ENCODE measurements at regions not wholly inside any gene's neighbourhood (a gene's known extent, or its start where the extent isn't known, plus 50 kb on each side); places are given as distances from the start of the nearest gene placed in this dataset.

DNA sequence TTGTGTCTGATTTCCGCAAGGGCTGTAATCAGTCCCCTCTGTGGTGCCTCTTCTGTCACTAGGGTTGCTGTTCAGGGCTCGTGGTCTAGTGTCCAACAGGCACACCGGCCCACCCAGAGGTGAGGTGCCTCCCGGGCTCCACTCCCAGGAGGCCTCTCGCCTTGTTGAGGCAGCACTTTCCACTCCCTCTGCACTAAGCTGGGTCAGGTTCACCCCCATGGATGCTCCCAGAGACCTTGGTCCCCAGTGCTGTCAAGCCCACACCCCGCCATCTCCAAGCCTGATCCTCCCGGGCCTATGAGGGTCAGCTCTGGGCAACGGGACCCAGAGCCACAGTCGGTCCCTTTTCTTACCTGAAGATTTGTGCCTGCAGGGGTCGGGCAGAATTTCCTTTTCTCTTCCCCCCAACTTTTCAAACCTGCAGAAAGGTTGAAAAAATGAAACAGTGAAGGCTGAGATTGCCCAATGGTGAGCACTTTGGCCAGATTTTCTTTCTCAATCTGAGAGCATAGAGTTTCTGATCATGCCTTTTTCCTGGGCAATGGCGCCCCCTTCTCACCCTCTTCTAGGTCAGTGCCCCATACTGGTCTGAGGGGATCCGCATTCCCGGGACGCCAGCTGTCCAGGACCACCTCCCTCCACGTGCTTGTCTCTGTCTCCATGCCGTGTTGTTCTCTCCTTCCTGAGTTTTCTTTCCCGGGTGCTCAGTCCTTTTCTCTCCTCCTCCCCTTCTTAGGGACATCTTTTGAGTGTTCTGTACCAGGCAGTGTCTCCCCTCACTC lies 148.0 kb downstream of the ASB1 start:
- Histone ChIP-seq H3K4me2 (no peak overlapping the region), H3K4me3 (no peak overlapping the region), H3K27ac (no peak overlapping the region), H3K9me3 (peaks cover 9% of the 10 kb centered on the region; the same call in 2 of the 3 replicates), H3K4me1 (no peaks in the 10 kb centered on the region)
- 79% methylated on average over 16 of the region's 17 CpGs for WGBS (ENCODE audit: missing lambda C conversion rate)
- TF ChIP-seq GATA3 (IDR thresholded peaks at IDR 0.05; ENCODE audit: borderline replicate concordance), result no peak
- no peak for TF ChIP-seq ZFP36 (IDR thresholded peaks at IDR 0.05; ENCODE audit: borderline replicate concordance, partially characterized antibody)
- TF ChIP-seq, protein P1, sequence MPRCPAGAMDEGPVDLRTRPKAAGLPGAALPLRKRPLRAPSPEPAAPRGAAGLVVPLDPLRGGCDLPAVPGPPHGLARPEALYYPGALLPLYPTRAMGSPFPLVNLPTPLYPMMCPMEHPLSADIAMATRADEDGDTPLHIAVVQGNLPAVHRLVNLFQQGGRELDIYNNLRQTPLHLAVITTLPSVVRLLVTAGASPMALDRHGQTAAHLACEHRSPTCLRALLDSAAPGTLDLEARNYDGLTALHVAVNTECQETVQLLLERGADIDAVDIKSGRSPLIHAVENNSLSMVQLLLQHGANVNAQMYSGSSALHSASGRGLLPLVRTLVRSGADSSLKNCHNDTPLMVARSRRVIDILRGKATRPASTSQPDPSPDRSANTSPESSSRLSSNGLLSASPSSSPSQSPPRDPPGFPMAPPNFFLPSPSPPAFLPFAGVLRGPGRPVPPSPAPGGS (IDR thresholded peaks at IDR 0.05), result no peak
- no peak for TF ChIP-seq POLR2AphosphoS2 (conservative IDR thresholded peaks at IDR 0.05; ENCODE audit: low read length)
- TF ChIP-seq, protein P2, sequence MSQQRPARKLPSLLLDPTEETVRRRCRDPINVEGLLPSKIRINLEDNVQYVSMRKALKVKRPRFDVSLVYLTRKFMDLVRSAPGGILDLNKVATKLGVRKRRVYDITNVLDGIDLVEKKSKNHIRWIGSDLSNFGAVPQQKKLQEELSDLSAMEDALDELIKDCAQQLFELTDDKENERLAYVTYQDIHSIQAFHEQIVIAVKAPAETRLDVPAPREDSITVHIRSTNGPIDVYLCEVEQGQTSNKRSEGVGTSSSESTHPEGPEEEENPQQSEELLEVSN (IDR thresholded peaks at IDR 0.05; ENCODE audit: borderline replicate concordance, low read depth), result no peak
- no peak for TF ChIP-seq RCOR1 (IDR thresholded peaks at IDR 0.05; ENCODE audit: low read depth, low read length)
- TF ChIP-seq HDAC2 (IDR thresholded peaks at IDR 0.05), result no peak
- TF ChIP-seq NFE2L2 (conservative IDR thresholded peaks at IDR 0.05; ENCODE audit: low read length), result no peak
- no peak for TF ChIP-seq RNF2 (IDR thresholded peaks at IDR 0.05; ENCODE audit: borderline replicate concordance, low read depth)
- TF ChIP-seq MYC (IDR thresholded peaks at IDR 0.05; ENCODE audit: borderline replicate concordance, low read length), result no peak
- no peak for TF ChIP-seq SMC3 (IDR thresholded peaks at IDR 0.05)
- no peak for TF ChIP-seq HOXB13 (CRISPR knock-in tag; IDR thresholded peaks at IDR 0.05; ENCODE audit: low read depth)
- no peak for TF ChIP-seq RAD21 (conservative IDR thresholded peaks at IDR 0.05 in 1 of 2, IDR thresholded peaks at IDR 0.05 in 1 of 2)
- no peak for TF ChIP-seq FOSL2 (IDR thresholded peaks at IDR 0.05)
- no peak for TF ChIP-seq FOSL2 (CRISPR knock-in tag; IDR thresholded peaks at IDR 0.05)
- ChIA-PET CTCF (interaction anchor here (1.3 to 1.4 kb wide), 3 partner anchors 43 to 212 kb away, joined by 3 to 6 read pairs (median 5); no protein-coding TSS in a partner anchor), POLR2A (no interaction called here)
- DNase-seq (ENCODE audit: low read depth in 1 of 2, low spot score in 1 of 2), result no peak
- ATAC-seq, result no peak
- FAIRE-seq, result no peak

DNA sequence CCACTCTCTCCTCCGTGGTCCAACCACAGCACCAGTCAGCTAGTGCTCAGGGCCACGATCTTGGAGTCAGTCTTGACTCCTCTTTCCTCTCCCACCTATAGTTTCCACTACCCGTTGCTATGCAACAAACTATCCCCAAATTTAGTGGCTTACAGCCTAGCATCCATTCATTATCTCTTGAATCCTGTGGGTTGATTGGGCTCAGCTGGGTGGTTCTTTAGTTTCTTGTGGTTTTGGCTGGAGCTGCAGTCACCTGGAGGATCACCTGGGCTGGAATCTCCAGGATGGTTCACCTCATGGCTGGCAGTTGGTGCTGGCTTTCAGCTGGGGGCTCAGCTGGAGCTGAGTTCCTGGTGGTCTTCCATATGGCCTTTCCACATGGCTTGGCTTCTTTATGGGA lies 149.9 kb downstream of the ASB1 start:
- no peak for DNase-seq (ENCODE audit: low read depth in 1 of 2, low spot score in 1 of 2)
- no peak for FAIRE-seq
- Histone ChIP-seq H3K9me3 (peaks cover 9% of the 10 kb centered on the region; the same call in 2 of the 3 replicates), H3K4me1 (no peaks in the 10 kb centered on the region), H3K4me2 (no peak overlapping the region), H3K27ac (no peak overlapping the region), H3K4me3 (no peak overlapping the region)
- WGBS (ENCODE audit: missing lambda C conversion rate), result 4% methylated on average over 3 of the region's 3 CpGs
- ChIA-PET CTCF (interaction anchor here (0.6 to 0.9 kb wide), 2 partner anchors 313 to 438 kb away, joined by 3 to 7 read pairs; no protein-coding TSS in a partner anchor), POLR2A (no interaction called here)
- ATAC-seq, result no peak
- no peak for TF ChIP-seq JUN (IDR thresholded peaks at IDR 0.05)
- TF ChIP-seq MAZ (IDR thresholded peaks at IDR 0.05; ENCODE audit: borderline replicate concordance, low read depth, low read length), result no peak
- TF ChIP-seq MAFK (IDR thresholded peaks at IDR 0.05; ENCODE audit: partially characterized antibody), result no peak
- no peak for TF ChIP-seq POLR2AphosphoS2 (conservative IDR thresholded peaks at IDR 0.05; ENCODE audit: low read length)
- TF ChIP-seq CBX8 (IDR thresholded peaks at IDR 0.05), result no peak
- TF ChIP-seq, protein P3, sequence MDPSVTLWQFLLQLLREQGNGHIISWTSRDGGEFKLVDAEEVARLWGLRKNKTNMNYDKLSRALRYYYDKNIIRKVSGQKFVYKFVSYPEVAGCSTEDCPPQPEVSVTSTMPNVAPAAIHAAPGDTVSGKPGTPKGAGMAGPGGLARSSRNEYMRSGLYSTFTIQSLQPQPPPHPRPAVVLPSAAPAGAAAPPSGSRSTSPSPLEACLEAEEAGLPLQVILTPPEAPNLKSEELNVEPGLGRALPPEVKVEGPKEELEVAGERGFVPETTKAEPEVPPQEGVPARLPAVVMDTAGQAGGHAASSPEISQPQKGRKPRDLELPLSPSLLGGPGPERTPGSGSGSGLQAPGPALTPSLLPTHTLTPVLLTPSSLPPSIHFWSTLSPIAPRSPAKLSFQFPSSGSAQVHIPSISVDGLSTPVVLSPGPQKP (IDR thresholded peaks at IDR 0.05; ENCODE audit: low read depth, low read length), result no peak
- TF ChIP-seq RCOR1 (IDR thresholded peaks at IDR 0.05; ENCODE audit: low read depth, low read length), result no peak
- no peak for TF ChIP-seq HOXB5 (CRISPR knock-in tag; IDR thresholded peaks at IDR 0.05)
- TF ChIP-seq ZNF302 (CRISPR knock-in tag; IDR thresholded peaks at IDR 0.05), result no peak
- TF ChIP-seq RNF2 (IDR thresholded peaks at IDR 0.05; ENCODE audit: borderline replicate concordance, low read depth), result no peak
- TF ChIP-seq CHD4 (IDR thresholded peaks at IDR 0.05; ENCODE audit: borderline replicate concordance), result no peak
- no peak for TF ChIP-seq GATA3 (IDR thresholded peaks at IDR 0.05; ENCODE audit: borderline replicate concordance)
- TF ChIP-seq, protein P4, sequence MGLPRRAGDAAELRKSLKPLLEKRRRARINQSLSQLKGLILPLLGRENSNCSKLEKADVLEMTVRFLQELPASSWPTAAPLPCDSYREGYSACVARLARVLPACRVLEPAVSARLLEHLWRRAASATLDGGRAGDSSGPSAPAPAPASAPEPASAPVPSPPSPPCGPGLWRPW (IDR thresholded peaks at IDR 0.05), result no peak
- no peak for TF ChIP-seq HEYL (CRISPR knock-in tag; IDR thresholded peaks at IDR 0.05)
- no peak for TF ChIP-seq HDAC2 (IDR thresholded peaks at IDR 0.05)

Data from A549 (cell line).